ENCODE measurements at regions not wholly inside any gene's neighbourhood (a gene's known extent, or its start where the extent isn't known, plus 50 kb on each side); places are given as distances from the start of the nearest gene placed in this dataset.

DNA sequence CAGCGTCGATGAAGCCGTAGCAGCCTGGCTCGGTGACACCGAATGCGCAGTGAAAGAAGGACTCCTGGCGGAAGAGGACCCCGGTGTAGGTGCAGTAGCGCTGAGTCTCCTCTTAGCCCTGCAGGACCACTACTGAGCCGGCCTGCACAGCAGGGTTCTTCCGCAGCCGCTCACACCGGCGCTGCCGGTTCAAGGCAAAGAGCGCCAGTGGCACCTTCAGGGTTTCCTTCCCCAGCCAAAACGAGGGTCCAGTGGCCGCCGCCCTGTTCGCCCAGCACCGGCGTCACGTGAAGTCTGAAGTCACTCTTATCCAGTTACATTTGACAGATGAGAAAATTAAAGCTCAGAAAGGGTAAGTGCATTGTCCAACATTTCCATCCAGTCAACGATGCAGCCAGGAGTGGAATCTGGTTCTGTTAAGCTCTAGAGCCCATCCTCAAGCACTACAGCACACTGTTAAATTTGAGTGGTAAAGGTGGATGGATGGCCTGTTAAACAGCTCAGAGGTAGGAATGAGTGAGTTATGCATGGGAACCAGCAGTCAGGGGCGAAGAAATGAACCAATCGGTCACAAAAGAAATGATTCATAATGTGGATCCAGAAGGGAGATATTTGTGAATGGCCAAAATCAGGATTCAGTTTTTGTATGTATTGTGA lies 50.2 kb upstream of the SMIM36 start:
- Histone ChIP-seq H3K27me3 (ENCODE audit: control insufficient read depth, insufficient read depth, low read length) (no peaks in the 10 kb centered on the region), H3K4me3 (ENCODE audit: insufficient read depth, low read depth, low read length) (no peak overlapping the region), H3K36me3 (replicated peaks; ENCODE audit: control insufficient read depth, insufficient read depth, low read length) (no peaks in the 10 kb centered on the region)
- peak; percentile 14 for DNase-seq
